A673 (cell line): ENCODE measurements at regions not wholly inside any gene's neighbourhood (a gene's known extent, or its start where the extent isn't known, plus 50 kb on each side); places are given as distances from the start of the nearest gene placed in this dataset.
A peak's percentile ranks its signal among the peaks of the same experiment; 100 is the strongest.

ENCODE experiments used
- BruUV-seq: library from RNA; stranded (reverse); fragments of 400-500 nt; replicated peaks from 2 replicates; lab custom pipeline; 2021; lab: Mats Ljungman, UMichigan
- CTCF ChIA-PET: fragments of 300-600 bp; sonication (Branson Sonifier 250); formaldehyde crosslinking; loops from one replicate; lab custom pipeline; 2022; ENCODE audit warnings: antibody characterized with exemption; lab: Charles Lee
- POLR2A ChIA-PET: fragments of 300-600 bp; sonication (Branson Sonifier 250); formaldehyde crosslinking; loops from one replicate; lab custom pipeline; 2022; ENCODE audit warnings: antibody characterized with exemption; ENCODE audit not compliant: low non-redundant PET; lab: Charles Lee
- DNase-seq: peaks from one replicate; pipeline ENCODE4 v3.0.0-alpha.2; 2015; ENCODE audit warnings: low spot score
- H3K27ac ChIP-seq: fragments of 200-600 bp; sonication (generic); 2 replicates; pipeline ENCODE4 v1.5.1; 2016; ENCODE audit warnings: mixed run types, low read depth, mild to moderate bottlenecking, mixed read lengths, antibody characterized with exemption, low read length; ENCODE audit not compliant: poor library complexity, severe bottlenecking
- H3K27me3 ChIP-seq: fragments of 200-600 bp; sonication (generic); replicated peaks from 2 replicates; pipeline ENCODE4 v1.6.1; 2017; ENCODE audit warnings: mixed run types, low read depth, mild to moderate bottlenecking, mixed read lengths, antibody characterized with exemption, low read length; ENCODE audit not compliant: insufficient read depth, poor library complexity
- H3K36me3 ChIP-seq: fragments of 200-600 bp; sonication (generic); 2 replicates; pipeline ENCODE4 v1.6.1; 2016; ENCODE audit warnings: mixed run types, mild to moderate bottlenecking, mixed read lengths, antibody characterized with exemption, low read length; ENCODE audit not compliant: insufficient read depth, poor library complexity, severe bottlenecking
- H3K4me1 ChIP-seq: fragments of 200-600 bp; sonication (generic); 2 replicates; pipeline ENCODE4 v1.6.1; 2017; ENCODE audit warnings: mixed run types, mild to moderate bottlenecking, mixed read lengths, antibody characterized with exemption, low read length; ENCODE audit not compliant: insufficient read depth, poor library complexity, severe bottlenecking
- H3K4me3 ChIP-seq: fragments of 200-600 bp; sonication (generic); 2 replicates; pipeline ENCODE4 v1.5.1; 2016; ENCODE audit warnings: low read depth, mixed run types, mild to moderate bottlenecking, mixed read lengths, low read length; ENCODE audit not compliant: poor library complexity, severe bottlenecking
- H3K9me3 ChIP-seq: fragments of 200-600 bp; sonication (generic); 2 replicates; pipeline ENCODE4 v1.6.1; 2016; ENCODE audit warnings: mixed run types, low read depth, mild to moderate bottlenecking, mixed read lengths, antibody characterized with exemption, low read length; ENCODE audit not compliant: poor library complexity, severe bottlenecking
- EZH2 ChIP-seq: fragments of 200-600 bp; sonication (generic); IDR thresholded peaks from 2 replicates; pipeline ENCODE4 v1.6.1; 2017; ENCODE audit warnings: borderline replicate concordance, low read depth, mild to moderate bottlenecking, mixed read lengths, antibody characterized with exemption, low read length; ENCODE audit not compliant: poor library complexity, severe bottlenecking
- intact Hi-C: fragments of 100-400 bp; cut with micrococcal nuclease; formaldehyde crosslinking; loops from one replicate; pipeline ENCODE4 v1.10.0; 2022; ENCODE audit not compliant: unreplicated experiment
- TF ChIP-seq, protein P1 (sequence below): fragments of 300-800, 200-600 bp; sonication (generic); conservative IDR thresholded peaks from 2 replicates; pipeline ENCODE4 v1.5.1; 2017; ENCODE audit warnings: low read depth, mild to moderate bottlenecking, antibody characterized with exemption, low read length, moderate library complexity, mixed read lengths

DNA sequence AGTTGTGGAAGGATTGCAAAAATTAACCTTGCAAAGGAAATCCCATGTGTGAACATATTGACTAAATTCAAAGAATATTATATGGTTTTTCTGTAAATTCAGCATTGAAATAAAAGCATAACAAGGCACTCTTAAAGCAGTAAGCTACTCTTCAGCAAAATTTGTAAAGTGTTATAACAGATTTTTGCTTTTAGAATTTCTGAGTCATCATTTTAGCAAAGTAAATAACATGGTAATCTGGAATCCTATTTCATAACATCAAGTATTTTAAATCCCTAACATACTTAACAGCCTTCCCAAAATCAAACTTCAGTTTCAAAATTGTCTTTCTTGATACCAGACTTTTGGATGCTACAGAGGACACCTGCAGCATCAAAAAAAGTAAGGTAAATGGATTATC, 436.0 kb upstream of the CDH9 start:
- no peak for DNase-seq
- no peaks in the 10 kb centered on the region for H3K4me1 ChIP-seq
- ChIA-PET CTCF (no interaction called here), POLR2A (no interaction called here)
- no peaks in the 10 kb centered on the region for H3K36me3 ChIP-seq
- TF ChIP-seq, protein P1, sequence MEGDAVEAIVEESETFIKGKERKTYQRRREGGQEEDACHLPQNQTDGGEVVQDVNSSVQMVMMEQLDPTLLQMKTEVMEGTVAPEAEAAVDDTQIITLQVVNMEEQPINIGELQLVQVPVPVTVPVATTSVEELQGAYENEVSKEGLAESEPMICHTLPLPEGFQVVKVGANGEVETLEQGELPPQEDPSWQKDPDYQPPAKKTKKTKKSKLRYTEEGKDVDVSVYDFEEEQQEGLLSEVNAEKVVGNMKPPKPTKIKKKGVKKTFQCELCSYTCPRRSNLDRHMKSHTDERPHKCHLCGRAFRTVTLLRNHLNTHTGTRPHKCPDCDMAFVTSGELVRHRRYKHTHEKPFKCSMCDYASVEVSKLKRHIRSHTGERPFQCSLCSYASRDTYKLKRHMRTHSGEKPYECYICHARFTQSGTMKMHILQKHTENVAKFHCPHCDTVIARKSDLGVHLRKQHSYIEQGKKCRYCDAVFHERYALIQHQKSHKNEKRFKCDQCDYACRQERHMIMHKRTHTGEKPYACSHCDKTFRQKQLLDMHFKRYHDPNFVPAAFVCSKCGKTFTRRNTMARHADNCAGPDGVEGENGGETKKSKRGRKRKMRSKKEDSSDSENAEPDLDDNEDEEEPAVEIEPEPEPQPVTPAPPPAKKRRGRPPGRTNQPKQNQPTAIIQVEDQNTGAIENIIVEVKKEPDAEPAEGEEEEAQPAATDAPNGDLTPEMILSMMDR = no peak
- TF ChIP-seq EZH2 = no peak
- H3K9me3 ChIP-seq = no peaks in the 10 kb centered on the region
- intact Hi-C loops = no loop called here
- H3K27me3 ChIP-seq = no peaks in the 10 kb centered on the region
- no TSS peak for BruUV-seq
- H3K4me3 ChIP-seq = no peak overlapping the region
- H3K27ac ChIP-seq = no peak overlapping the region

DNA sequence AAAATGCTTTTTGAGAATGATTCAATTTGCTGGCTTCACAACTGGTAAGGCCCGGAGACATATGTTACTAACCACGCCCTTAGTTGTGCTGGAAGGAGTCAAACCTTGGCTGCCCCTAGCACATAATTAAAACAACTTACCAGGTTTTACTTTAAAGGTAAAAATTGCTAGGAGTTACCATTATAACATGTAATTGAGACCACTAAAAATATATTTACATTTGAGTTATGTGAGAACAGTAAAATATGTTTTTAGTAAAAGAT, 435.6 kb upstream of the CDH9 start:
- Histone ChIP-seq H3K4me1 (no peaks in the 10 kb centered on the region), H3K36me3 (no peaks in the 10 kb centered on the region), H3K4me3 (no peak overlapping the region), H3K9me3 (no peaks in the 10 kb centered on the region), H3K27ac (no peak overlapping the region), H3K27me3 (no peaks in the 10 kb centered on the region)
- CTCF ChIA-PET = no interaction called here
- no peak for DNase-seq
- no TSS peak for BruUV-seq
- TF ChIP-seq, protein P1 = no peak
- no peak for TF ChIP-seq EZH2
- POLR2A ChIA-PET = no interaction called here
- intact Hi-C loops = no loop called here

DNA sequence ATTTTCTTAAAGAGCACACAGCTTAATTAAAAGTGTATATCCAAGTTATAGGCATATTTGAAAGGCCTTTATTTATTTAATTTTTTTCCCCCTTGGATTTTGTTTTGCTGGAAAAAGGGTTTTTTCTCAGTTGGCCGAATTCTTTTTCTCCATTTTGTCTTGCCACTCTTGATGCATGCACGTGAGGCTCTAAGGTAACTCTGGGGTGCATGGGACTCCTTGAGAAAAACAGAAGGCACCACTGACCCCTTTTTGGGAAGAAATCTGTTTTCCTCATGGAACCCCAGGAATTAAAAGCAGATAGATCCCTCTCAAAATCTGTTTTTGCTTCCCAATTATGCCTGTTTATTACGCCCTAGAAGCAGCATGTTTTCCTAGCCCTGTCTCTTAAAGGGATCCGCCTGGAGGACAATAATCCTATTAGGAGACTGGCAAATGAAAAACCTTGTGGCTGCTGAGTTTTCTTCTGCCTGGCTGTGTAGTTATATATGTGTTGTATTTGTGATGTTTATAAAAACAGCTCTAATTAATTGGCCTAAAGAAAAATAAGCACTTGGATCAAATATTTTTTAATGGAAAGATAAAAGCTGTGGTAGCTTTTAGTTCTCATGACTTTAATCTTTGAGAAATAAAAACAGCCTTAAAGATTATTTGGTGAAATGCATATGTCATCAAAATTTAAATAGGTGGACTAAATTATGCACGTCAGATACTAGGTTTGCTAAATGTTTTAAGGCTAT, 435.1 kb upstream of the CDH9 start:
- ChIA-PET CTCF (no interaction called here), POLR2A (no interaction called here)
- intact Hi-C loops = no loop called here
- Histone ChIP-seq H3K4me3 (no peak overlapping the region), H3K27ac (no peak overlapping the region), H3K9me3 (no peaks in the 10 kb centered on the region), H3K4me1 (no peaks in the 10 kb centered on the region), H3K36me3 (no peaks in the 10 kb centered on the region), H3K27me3 (no peaks in the 10 kb centered on the region)
- peak; percentile 4 for DNase-seq
- BruUV-seq = no TSS peak
- TF ChIP-seq EZH2 = no peak
- TF ChIP-seq, protein P1 = no peak
